ENCODE measurements at regions not wholly inside any gene's neighbourhood (a gene's known extent, or its start where the extent isn't known, plus 50 kb on each side); places are given as distances from the start of the nearest gene placed in this dataset.

DNA sequence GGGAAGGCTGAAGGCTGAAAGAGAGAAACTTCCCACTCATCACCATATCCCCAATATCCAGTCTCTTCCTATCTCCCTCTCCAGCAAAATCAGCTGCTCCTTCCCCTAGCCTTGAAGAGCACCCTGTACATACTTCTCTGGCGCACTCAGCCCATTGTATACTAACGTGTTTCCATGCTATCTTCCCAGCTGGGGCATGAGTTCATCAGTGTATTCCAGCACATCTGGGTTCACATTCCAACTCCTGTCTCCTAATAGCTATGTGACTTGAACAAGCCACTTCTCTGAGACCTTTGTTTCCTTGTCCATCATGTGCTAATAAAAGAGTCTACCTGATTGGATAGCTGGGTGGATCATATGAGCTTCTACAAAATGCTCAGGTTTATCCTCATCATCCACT lies 51.1 kb upstream of the OLIG2 start:
- TF ChIP-seq, protein P1, sequence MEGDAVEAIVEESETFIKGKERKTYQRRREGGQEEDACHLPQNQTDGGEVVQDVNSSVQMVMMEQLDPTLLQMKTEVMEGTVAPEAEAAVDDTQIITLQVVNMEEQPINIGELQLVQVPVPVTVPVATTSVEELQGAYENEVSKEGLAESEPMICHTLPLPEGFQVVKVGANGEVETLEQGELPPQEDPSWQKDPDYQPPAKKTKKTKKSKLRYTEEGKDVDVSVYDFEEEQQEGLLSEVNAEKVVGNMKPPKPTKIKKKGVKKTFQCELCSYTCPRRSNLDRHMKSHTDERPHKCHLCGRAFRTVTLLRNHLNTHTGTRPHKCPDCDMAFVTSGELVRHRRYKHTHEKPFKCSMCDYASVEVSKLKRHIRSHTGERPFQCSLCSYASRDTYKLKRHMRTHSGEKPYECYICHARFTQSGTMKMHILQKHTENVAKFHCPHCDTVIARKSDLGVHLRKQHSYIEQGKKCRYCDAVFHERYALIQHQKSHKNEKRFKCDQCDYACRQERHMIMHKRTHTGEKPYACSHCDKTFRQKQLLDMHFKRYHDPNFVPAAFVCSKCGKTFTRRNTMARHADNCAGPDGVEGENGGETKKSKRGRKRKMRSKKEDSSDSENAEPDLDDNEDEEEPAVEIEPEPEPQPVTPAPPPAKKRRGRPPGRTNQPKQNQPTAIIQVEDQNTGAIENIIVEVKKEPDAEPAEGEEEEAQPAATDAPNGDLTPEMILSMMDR (conservative IDR thresholded peaks at IDR 0.05; ENCODE audit: control insufficient read depth, insufficient read depth, low read depth, low read length), result no peak
- H3K4me3 ChIP-seq (ENCODE audit: control insufficient read depth, low read depth, low read length), result no peak overlapping the region

DNA sequence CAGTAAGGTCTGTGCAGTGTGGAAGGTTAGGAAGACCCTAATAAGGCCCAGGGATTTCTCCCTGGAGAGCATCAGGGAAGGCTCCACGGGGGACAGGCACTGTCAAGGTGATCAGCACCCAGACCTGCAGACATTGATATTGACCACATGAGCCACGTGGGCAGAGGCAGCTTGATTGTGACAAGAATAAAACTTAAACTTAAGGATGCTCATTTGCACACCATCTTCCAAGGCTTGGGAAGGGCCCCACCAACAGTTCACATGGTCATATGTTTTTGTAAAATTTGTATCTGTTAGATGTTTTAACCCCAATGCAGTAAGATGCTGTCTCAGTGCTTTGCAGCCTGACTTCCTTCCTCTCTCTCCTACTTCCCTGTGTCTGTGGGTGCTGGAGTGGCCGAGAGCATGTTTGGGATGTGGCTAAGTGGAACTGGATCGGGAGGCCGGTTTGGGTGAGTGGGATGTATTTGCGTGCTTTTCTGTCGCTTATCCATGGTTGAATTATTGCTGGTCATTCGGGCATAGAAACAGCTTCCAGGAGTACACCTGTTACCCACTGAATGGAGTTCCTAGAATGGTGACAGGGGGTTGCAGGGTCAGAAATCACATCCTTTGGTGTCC lies 49.8 kb upstream of the OLIG2 start:
- TF ChIP-seq, protein P1 (conservative IDR thresholded peaks at IDR 0.05; ENCODE audit: control insufficient read depth, insufficient read depth, low read depth, low read length), result no peak
- no peak overlapping the region for H3K4me3 ChIP-seq (ENCODE audit: control insufficient read depth, low read depth, low read length)
- no peak for DNase-seq (ENCODE audit: low read depth)

More for the DNA sequence above, 51.1 kb upstream of the OLIG2 start:
- DNase-seq (ENCODE audit: low read depth), result no peak
